Caco-2 (cell line): ENCODE measurements at regions not wholly inside any gene's neighbourhood (a gene's known extent, or its start where the extent isn't known, plus 50 kb on each side); places are given as distances from the start of the nearest gene placed in this dataset.

ENCODE experiments used
- BruUV-seq: library from RNA; stranded (reverse); fragments of 400-500 nt; replicated peaks from 2 replicates; lab custom pipeline; 2021; lab: Mats Ljungman, UMichigan
- CTCF ChIA-PET: fragments of 300-600 bp; sonication (Branson Sonifier 250); formaldehyde crosslinking; loops from one replicate; lab custom pipeline; 2022; ENCODE audit warnings: antibody characterized with exemption; lab: Charles Lee
- POLR2A ChIA-PET: fragments of 300-600 bp; sonication (Branson Sonifier 250); formaldehyde crosslinking; loops from one replicate; lab custom pipeline; 2022; ENCODE audit warnings: antibody characterized with exemption; lab: Charles Lee
- DNase-seq, 2 experiments: peaks; one replicate each; pipeline versions ENCODE4 v3.0.0 to v3.0.0-alpha.2; 2020 to 2022
- H3K27me3 ChIP-seq: replicated peaks from 2 replicates; pipeline ENCODE4 v1.6.0; 2011; ENCODE audit warnings: low read length; ENCODE audit not compliant: control insufficient read depth, insufficient read depth
- H3K36me3 ChIP-seq: 2 replicates; pipeline ENCODE4 v1.5.1; 2011; ENCODE audit warnings: low read length; ENCODE audit not compliant: control insufficient read depth, insufficient read depth
- H3K4me1 ChIP-seq: fragments of 250-450 bp; sonication (Bioruptor Pico); 2 replicates; pipeline ENCODE4 v1.5.1; 2020; ENCODE audit warnings: mild to moderate bottlenecking
- H3K4me3 ChIP-seq: 2 replicates; pipeline ENCODE4 v1.5.1; 2011; ENCODE audit warnings: low read depth, mild to moderate bottlenecking, control low read depth, low read length
- H3K9me3 ChIP-seq: fragments of 250-450 bp; sonication (Bioruptor Pico); 2 replicates; pipeline ENCODE4 v1.5.1; 2020; ENCODE audit warnings: mild to moderate bottlenecking, moderate library complexity
- H3K27ac Mint-ChIP-seq: one replicate; pipeline ENCODE4 v1.8.0; 2022; ENCODE audit warnings: mixed read lengths; ENCODE audit not compliant: unreplicated experiment
- H3K27me3 Mint-ChIP-seq: one replicate; pipeline ENCODE4 v1.8.0; 2022; ENCODE audit warnings: mixed read lengths; ENCODE audit not compliant: insufficient read depth, unreplicated experiment
- H3K36me3 Mint-ChIP-seq: one replicate; pipeline ENCODE4 v1.8.0; 2022; ENCODE audit warnings: mild to moderate bottlenecking, mixed read lengths; ENCODE audit not compliant: insufficient read depth, unreplicated experiment
- H3K4me1 Mint-ChIP-seq: one replicate; pipeline ENCODE4 v1.8.0; 2022; ENCODE audit warnings: low read depth, mixed read lengths; ENCODE audit not compliant: unreplicated experiment
- H3K4me3 Mint-ChIP-seq: one replicate; pipeline ENCODE4 v1.8.0; 2022; ENCODE audit warnings: mild to moderate bottlenecking, moderate library complexity, mixed read lengths; ENCODE audit not compliant: unreplicated experiment
- H3K9me3 Mint-ChIP-seq: one replicate; pipeline ENCODE4 v1.8.0; 2022; ENCODE audit warnings: mixed read lengths; ENCODE audit not compliant: unreplicated experiment
- intact Hi-C: fragments of 100-400 bp; cut with micrococcal nuclease; formaldehyde crosslinking; loops from one replicate; pipeline ENCODE4 v1.10.0; 2022; ENCODE audit not compliant: unreplicated experiment
- TF ChIP-seq, protein P1 (sequence below), 2 experiments: fragments of 200-600 bp in 1 of 2; IDR thresholded peaks; 1 replicate in 1 of 2; 2 replicates in 1 of 2; pipeline versions ENCODE4 v1.5.1 to v1.8.0; 2011 to 2022; ENCODE audit warnings: antibody characterized with exemption in 1 of 2, control low read depth in 1 of 2, inconsistent platforms in 1 of 2, low read depth in 1 of 2, low read length in 1 of 2, mild to moderate bottlenecking in 1 of 2, moderate library complexity in 1 of 2; ENCODE audit not compliant: insufficient read depth in 1 of 2, severe bottlenecking in 1 of 2, unreplicated experiment in 1 of 2

DNA sequence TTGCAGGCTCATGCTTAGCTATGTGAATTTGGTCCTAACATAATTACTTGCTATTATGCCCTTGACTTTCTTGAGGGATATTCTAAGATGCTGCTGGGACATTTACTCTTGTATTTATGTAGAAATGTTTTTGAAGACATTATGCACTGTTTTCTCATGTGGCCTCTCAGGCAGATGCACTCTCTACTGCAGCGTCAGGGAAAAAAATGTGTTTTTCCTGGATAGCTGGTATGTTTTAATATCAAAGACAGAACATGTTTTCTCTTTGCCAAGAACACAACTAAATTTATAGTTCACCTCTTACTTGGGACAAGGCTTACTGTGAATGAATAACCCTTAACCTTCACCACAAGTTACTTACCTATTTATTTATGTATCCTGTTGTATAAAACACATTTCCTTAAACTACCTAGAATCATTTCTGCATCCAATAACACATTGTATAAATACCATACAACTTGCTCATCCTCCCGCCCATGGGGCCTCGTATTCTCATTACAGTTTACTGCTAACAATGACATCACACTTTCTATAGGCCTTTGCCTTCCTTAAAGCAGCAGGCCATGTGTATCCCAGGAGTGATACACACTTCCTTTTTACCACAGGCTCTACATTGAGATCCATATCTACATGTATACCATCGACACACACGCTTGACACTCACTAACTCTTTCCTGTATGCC is 178.7 kb downstream of the SLIT2 start:
- Mint-ChIP-seq H3K9me3 (no peaks in the 10 kb centered on the region), H3K27me3 (peaks cover 11% of the 10 kb centered on the region), H3K4me3 (no peak overlapping the region), H3K4me1 (no peaks in the 10 kb centered on the region), H3K36me3 (no peaks in the 10 kb centered on the region), H3K27ac (no peak overlapping the region)
- Histone ChIP-seq H3K4me3 (no peak overlapping the region), H3K4me1 (no peaks in the 10 kb centered on the region), H3K27me3 (no peaks in the 10 kb centered on the region), H3K36me3 (no peaks in the 10 kb centered on the region), H3K9me3 (no peaks in the 10 kb centered on the region)
- POLR2A ChIA-PET, result no interaction called here
- TF ChIP-seq, protein P1, sequence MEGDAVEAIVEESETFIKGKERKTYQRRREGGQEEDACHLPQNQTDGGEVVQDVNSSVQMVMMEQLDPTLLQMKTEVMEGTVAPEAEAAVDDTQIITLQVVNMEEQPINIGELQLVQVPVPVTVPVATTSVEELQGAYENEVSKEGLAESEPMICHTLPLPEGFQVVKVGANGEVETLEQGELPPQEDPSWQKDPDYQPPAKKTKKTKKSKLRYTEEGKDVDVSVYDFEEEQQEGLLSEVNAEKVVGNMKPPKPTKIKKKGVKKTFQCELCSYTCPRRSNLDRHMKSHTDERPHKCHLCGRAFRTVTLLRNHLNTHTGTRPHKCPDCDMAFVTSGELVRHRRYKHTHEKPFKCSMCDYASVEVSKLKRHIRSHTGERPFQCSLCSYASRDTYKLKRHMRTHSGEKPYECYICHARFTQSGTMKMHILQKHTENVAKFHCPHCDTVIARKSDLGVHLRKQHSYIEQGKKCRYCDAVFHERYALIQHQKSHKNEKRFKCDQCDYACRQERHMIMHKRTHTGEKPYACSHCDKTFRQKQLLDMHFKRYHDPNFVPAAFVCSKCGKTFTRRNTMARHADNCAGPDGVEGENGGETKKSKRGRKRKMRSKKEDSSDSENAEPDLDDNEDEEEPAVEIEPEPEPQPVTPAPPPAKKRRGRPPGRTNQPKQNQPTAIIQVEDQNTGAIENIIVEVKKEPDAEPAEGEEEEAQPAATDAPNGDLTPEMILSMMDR (IDR thresholded peaks at IDR 0.05; ENCODE audit: insufficient read depth in 1 of 2, low read depth in 1 of 2, low read length in 1 of 2, severe bottlenecking in 1 of 2, unreplicated experiment in 1 of 2), result no peak
- intact Hi-C loops, result no loop called here
- BruUV-seq, result no TSS peak
- CTCF ChIA-PET, result no interaction called here
- no peak for DNase-seq

GRCh38 chr4:20431543-20431951 is 179.8 kb downstream of the SLIT2 start:
- Histone ChIP-seq H3K36me3 (no peaks in the 10 kb centered on the region), H3K9me3 (no peaks in the 10 kb centered on the region), H3K4me3 (no peak overlapping the region), H3K4me1 (no peaks in the 10 kb centered on the region), H3K27me3 (no peaks in the 10 kb centered on the region)
- intact Hi-C loops, result no loop called here
- DNase-seq, result no peak
- Mint-ChIP-seq H3K9me3 (no peaks in the 10 kb centered on the region), H3K36me3 (no peaks in the 10 kb centered on the region), H3K4me1 (no peaks in the 10 kb centered on the region), H3K4me3 (no peak overlapping the region), H3K27me3 (peaks cover 6% of the 10 kb centered on the region), H3K27ac (no peak overlapping the region)
- ChIA-PET POLR2A (no interaction called here), CTCF (no interaction called here)
- TF ChIP-seq, protein P1 (IDR thresholded peaks at IDR 0.05; ENCODE audit: insufficient read depth in 1 of 2, low read depth in 1 of 2, low read length in 1 of 2, severe bottlenecking in 1 of 2, unreplicated experiment in 1 of 2), result no peak
- BruUV-seq, result no TSS peak

DNA sequence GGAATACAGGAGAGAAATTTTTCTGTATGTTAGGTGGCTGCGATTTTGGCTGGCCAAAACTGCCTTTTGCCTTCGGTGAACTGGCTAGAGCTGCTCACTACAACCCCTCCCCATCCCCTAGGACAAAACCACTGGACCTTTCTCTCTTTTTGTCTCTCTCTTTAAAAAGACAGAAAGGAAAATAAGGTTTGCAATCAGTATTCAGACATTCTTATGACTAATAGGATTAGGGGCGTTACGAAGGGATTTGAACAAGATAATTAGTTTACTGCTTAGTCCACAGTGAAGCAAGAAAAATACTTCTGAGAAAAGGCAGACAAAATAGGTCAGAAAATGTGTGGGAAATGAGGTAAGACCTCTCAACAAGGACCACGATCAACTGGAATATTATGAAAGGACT is 180.4 kb downstream of the SLIT2 start:
- TF ChIP-seq, protein P1 (IDR thresholded peaks at IDR 0.05; ENCODE audit: insufficient read depth in 1 of 2, low read depth in 1 of 2, low read length in 1 of 2, severe bottlenecking in 1 of 2, unreplicated experiment in 1 of 2), result no peak
- no peak overlapping the region for H3K27ac Mint-ChIP-seq

More for the DNA sequence above, 180.4 kb downstream of the SLIT2 start:
- POLR2A ChIA-PET, result no interaction called here
- H3K27me3 ChIP-seq, result no peaks in the 10 kb centered on the region
- no peak for DNase-seq
- H3K9me3 ChIP-seq, result no peaks in the 10 kb centered on the region
- Mint-ChIP-seq H3K36me3 (no peaks in the 10 kb centered on the region), H3K9me3 (no peaks in the 10 kb centered on the region), H3K27me3 (peaks cover 6% of the 10 kb centered on the region), H3K4me3 (no peak overlapping the region), H3K4me1 (no peaks in the 10 kb centered on the region)
- H3K4me3 ChIP-seq, result no peak overlapping the region
- intact Hi-C loops, result no loop called here
- CTCF ChIA-PET, result no interaction called here
- no peaks in the 10 kb centered on the region for H3K4me1 ChIP-seq
- BruUV-seq, result no TSS peak
- H3K36me3 ChIP-seq, result no peaks in the 10 kb centered on the region
